ENCODE measurements at regions not wholly inside any gene's neighbourhood (a gene's known extent, or its start where the extent isn't known, plus 50 kb on each side); places are given as distances from the start of the nearest gene placed in this dataset.

- Histone ChIP-seq H4K5ac (ENCODE audit: insufficient read length, low read depth, low read length) (no peak overlapping the region), H3K23me2 (ENCODE audit: insufficient read length, low read depth, low read length, poor library complexity, severe bottlenecking) (no peaks in the 10 kb centered on the region), H2AFZ (ENCODE audit: low read length) (no peak overlapping the region), H3K9ac (ENCODE audit: extremely low read depth, insufficient read length, low read length) (no peak overlapping the region), H3K9me3 (ENCODE audit: control insufficient read depth, low read depth, low read length) (no peaks in the 10 kb centered on the region), H2BK120ac (ENCODE audit: low read depth, low read length, poor library complexity, severe bottlenecking) (no peak overlapping the region), H4K91ac (ENCODE audit: insufficient read length, low read depth, low read length) (no peak overlapping the region), H3T11ph (ENCODE audit: low read length) (no peak overlapping the region), H3K4me1 (ENCODE audit: insufficient read depth, low read length) (no peaks in the 10 kb centered on the region), H2BK20ac (ENCODE audit: low read depth, low read length, poor library complexity, severe bottlenecking) (no peak overlapping the region), H3K79me2 (ENCODE audit: insufficient read depth, low read length) (no peaks in the 10 kb centered on the region), H4K8ac (replicated peaks; ENCODE audit: insufficient read length, low read depth, low read length) (no peak overlapping the region), H3K56ac (ENCODE audit: insufficient read length, low read depth, low read length) (no peak overlapping the region), H3K27ac (ENCODE audit: insufficient read length, low read depth, low read length) (no peak overlapping the region), H3K27me3 (ENCODE audit: insufficient read depth, low read length) (no peaks in the 10 kb centered on the region), H3K79me1 (ENCODE audit: insufficient read depth, low read depth, low read length, poor library complexity, severe bottlenecking) (no peaks in the 10 kb centered on the region), H2BK12ac (ENCODE audit: insufficient read length, low read depth, low read length) (no peak overlapping the region), H3K18ac (ENCODE audit: insufficient read length, low read depth, low read length) (no peak overlapping the region), H3K23ac (ENCODE audit: insufficient read length, low read depth, low read length) (no peak overlapping the region), H3K14ac (ENCODE audit: insufficient read depth, low read length) (no peak overlapping the region), H2BK15ac (ENCODE audit: low read depth, low read length) (no peak overlapping the region), H2AK5ac (ENCODE audit: insufficient read length, low read length) (no peak overlapping the region), H3K4ac (ENCODE audit: low read depth, low read length) (no peak overlapping the region), H3K4me2 (ENCODE audit: insufficient read depth, insufficient read length, low read length) (no peak overlapping the region), H4K20me1 (ENCODE audit: control insufficient read depth, insufficient read depth, insufficient read length) (no peaks in the 10 kb centered on the region), H2BK5ac (ENCODE audit: insufficient read length, low read length) (no peak overlapping the region)
- Mint-ChIP-seq H3K4me3 (no peak overlapping the region), H3K36me3 (ENCODE audit: insufficient read depth in 1 of 3, low read depth in 3 of 3) (peaks cover 0 to 4% (median 0%) of the 10 kb centered on the region in 3 experiments; a peak in 2 of 7 replicates), H3K9me3 (peaks cover 11 to 12% of the 10 kb centered on the region in 2 experiments), H3K27ac (no peak overlapping the region), H3K4me1 (no peaks in the 10 kb centered on the region), H3K27me3 (ENCODE audit: low read depth) (peaks cover 2% of the 10 kb centered on the region; the same call in 1 of the 2 replicates)
- DNase-seq: no peak
- no peak for TF ChIP-seq CTCF (conservative IDR thresholded peaks at IDR 0.05)
Observed at GRCh38 chr2:161569401-161569800, 54.8 kb upstream of the SLC4A10 start.

All from H9 (cell line).